ENCODE measurements at regions not wholly inside any gene's neighbourhood (a gene's known extent, or its start where the extent isn't known, plus 50 kb on each side); places are given as distances from the start of the nearest gene placed in this dataset.
"Not testable (repeated sequence)": the region's sequence is repeated elsewhere in the genome, so short reads cannot be mapped to it uniquely, and the experiment has no call there.

DNA sequence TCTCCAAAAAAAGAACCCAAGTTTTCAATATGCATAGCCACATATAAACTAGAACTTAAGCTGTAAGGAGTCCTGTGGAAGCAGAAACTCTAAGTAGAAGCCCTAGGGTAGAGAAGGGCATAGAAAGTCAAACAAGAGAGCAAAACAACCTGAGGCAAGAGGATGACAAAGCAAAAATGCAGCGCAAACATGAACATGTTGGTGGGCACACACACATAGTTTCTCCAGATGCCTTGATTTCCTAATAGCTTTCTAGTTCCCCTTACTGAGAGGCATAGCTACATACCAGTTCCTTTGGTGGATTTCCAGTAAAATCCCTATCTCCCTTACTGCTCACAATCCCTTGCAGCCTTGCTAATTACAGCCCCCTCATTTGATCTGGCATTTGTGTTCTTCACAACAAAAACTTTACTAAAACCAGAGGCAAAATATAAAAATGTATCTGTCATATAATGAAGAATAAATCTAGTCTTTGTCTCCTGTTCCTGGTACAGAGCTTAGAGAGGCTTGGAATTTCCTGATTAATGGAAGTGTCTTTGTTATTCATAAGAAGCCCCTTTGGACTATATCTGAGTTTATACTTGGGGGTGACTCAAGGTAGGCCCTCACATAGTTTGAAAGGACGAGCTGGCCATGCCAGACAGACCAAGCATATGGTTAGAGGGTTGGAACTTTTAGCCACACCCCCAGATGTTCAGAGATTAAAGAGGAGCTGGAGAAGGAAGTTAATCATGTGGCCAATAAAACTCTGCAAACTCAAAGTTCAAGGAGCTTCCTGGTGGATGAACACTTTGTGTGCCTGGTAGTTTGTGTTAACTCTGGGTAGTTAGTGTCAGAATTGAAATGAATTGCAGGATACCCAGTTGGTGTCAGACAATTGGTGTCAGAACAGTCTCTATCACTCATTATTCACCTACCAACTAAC, 52.7 kb upstream of the ZCCHC13 start:
- DNase-seq = no peak

DNA sequence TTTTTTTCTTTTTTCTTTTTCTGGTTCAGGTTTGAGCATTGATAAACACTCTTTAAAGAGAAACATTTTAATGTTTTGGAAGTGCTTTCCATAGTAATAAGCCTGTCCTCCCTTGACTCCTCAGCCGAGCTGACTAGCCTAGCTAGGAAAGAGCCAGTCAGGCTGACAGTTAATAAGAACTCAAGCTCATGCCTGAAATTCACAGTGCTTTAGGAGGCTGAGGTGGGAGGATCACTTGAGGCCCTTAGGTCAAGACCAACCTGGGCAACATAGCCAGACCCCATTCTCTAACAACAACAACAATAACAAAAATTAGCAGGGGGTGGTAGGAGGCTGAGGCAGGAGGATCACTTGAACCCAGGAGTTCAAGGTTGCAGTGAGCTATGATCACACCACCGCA, 53.4 kb upstream of the ZCCHC13 start:
- DNase-seq = no peak

DNA sequence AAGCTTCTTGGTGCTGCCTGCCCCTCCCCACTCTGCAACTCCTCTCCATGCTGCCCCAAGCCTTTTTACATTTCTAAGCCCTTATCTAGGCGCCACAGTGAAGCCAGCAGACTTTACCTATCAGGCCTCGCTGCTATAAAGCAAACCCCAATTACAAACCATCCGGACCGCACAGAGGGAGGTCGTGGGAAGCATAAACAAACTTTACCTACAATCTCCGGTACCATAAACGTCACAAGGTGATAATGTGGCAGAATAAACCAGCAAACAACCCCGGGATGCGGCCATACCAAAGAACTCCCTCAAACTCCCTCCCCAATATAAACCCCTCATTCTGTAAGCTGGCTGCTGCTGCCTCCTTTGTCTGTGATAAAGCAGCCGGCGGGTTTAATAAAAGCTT, 54.0 kb upstream of the ZCCHC13 start:
- no peak for DNase-seq

DNA sequence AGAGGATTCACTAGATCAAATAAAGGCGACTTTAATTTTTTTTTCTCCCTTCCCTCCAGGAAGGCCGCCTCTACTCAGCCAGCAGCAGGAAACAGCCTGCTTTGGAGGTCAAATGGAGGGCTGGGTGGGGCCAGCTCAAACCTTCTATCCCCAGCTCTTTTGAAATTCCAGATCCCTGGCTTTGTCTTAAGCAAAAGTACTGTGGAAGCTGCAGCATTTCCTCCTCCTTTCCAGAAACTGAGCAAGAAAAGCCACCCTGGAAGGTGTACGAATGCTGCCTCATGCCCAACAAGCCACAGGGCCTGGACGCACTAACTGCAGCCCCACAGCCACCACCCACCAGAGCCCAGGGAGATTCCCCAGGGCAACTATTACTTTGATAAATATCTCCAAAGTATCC, 55.1 kb upstream of the ZCCHC13 start:
- DNase-seq = no peak

DNA sequence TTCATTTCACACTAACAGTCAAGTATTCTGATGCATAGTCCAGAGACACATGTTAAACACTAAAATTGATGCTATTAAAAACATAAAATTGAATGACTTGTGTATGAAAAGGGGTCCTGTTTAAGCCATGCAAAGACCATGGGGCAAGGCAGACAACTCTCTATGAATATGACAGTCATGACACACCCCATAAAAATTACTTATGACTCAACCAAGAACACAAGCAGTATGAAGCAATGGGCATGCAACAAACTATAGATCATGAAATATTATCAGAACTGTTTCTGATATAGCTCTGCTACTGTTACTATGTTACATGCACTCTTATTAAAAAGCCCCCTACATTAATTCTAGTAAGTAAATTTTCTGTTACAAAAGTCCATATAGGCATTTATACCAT, 57.5 kb upstream of the ZCCHC13 start:
- no peak for DNase-seq

DNA sequence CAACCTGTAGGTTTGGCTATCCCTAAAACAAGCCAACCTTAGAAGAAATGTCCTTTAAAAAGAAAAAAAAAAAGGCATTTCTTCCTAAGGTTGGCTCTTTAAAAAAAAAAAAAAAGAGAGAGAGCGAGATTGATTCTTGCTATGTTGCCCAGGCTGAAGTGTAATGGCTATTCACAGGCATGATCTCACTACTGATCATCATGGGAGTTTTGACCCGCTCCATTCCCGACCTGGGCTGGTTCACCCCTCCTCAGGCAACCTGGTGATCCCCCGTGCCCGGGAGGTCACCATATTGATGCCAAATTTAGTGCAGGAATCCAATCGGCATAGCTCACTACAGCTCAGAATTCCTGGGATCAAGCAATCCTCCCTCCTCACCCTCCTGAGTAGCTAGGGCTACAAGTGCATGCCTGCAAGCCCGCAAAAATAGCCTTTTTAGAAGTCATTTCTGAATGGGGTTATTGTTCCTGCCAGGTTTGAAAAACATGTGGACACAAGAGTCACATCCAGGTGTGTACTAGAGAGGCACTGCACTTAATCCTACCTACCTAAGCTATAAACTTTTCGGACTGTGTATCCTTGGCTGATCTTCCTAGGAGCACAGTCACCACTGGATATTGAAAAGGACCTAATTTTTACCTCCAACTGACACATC, 61.4 kb upstream of the ZCCHC13 start:
- DNase-seq = no peak

DNA sequence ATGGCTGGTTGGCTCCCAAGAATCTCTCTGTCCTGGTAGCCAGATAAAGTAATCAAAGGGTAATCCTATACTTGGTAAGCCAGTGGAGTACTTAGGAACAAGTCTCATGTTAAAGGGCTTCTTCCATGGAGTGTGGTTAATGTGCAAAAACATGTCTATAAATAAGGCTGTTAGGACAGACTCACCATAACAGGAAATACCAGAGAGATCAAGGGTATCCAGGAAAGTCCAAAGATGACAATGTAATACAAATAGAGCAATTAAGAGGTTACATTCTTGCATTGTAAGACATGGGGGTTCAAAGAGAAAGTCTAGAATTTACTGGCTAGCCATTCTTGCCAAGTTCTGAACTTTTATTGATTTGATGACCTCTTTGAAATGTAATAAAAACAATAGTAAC, 61.9 kb upstream of the ZCCHC13 start:
- no peak for DNase-seq

DNA sequence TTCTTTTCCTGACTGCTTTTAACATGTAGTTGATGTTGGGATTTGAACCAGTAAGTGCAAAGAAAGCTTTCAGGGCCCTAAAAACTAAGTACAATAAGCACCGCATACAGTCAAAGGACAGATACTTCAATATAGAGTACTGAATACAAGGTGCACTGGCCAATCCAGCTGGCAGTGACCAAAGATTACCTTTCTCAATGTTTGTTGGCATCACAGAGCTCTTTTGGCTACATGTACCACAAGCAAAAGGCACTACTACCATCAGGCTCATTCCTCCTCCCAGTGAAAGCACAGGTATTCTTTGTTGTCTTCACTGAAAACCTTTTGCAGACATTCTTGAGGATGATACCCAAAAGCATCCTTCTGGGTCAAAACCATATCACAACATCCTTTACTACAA, 65.2 kb upstream of the ZCCHC13 start:
- no peak for DNase-seq

DNA sequence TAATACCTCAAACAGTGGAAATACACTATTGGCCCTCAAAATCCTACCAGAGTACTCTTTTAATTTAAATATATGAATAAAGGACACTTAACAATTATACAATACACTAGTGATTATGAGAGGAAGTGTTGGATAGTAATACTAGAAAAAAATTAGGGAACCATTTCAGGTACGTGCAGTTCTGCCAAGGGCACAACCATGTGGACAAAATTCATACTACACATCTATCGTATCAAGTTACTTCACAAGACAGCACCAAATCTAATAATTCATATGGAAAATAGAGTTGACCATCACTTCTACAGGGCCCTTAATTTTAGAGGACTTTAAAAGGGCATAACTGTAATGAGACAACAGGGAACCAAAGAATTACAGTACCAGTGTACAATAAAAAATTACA, 69.2 kb upstream of the ZCCHC13 start:
- no peak for DNase-seq

DNA sequence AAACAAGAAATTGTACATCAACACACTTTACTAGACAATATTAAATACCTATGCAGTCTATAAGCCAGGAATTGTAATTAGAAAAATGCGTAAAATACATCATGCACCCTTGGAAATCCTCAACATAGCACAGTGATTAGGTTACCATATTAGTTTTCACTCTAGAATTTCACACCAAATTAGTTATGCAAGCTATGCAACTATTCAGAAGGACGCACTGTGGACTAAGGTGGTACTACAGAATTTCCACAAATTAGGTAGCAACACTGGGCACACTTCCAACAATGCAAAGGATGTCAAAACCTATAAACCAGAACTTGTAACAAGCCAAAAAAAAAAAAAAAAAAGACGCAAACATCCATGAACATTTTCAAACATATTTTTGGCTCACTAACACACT, 71.1 kb upstream of the ZCCHC13 start:
- no peak for DNase-seq

DNA sequence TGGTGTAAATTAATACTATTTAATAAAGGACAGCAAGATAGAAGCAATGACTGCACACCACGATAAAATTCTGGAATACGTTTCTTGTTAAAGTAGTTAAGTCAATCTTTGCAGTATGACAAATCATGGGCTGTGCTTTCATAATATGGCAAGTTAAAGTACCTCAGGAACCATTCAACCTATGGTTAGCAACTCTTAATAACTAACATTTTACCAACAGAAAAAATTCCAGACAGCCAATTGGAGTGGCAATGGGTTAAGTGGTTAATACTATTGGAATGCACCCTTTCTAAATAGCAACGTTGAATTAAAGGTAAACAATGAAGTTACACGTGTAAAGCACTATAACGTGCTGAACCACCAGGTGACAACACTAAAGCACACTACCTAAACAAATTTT, 72.4 kb upstream of the ZCCHC13 start:
- DNase-seq = no peak

DNA sequence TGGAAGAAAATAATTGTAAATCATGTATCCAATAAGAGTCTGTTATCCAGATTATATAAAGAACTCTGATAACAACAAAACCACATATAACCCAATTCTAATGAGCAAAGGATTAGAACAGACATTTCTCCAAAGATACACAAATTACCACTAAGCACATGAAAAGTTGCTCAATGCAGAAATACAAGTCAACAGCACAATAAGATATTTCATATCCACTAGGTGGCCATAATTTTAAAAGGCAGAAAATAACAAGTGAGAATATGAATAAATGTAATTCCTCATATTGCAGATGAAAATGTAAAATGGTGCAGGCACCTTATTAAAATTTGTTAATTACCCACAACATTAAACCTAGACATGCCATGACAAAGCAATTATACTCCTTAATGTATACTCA, 73.9 kb upstream of the ZCCHC13 start:
- DNase-seq = no peak

DNA sequence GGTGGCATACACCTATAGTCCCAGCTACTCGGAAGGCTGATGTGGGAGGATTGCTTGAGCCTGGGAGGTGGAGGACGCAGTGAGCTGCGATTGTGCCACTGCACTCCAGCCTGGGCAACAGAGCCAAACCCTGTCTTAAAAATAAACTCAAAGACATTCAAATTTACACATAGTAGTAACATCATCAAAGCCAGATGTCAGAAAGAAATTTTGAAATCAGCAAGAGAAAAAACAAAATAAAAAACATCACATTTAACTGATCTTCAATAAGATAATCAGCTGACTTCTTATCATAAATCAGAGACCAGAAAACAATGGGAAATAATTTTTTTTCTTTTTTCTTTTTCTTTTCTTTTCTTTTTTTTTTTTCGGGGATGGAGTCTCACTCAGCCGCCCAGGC, 78.9 kb upstream of the ZCCHC13 start:
- no peak for DNase-seq

DNA sequence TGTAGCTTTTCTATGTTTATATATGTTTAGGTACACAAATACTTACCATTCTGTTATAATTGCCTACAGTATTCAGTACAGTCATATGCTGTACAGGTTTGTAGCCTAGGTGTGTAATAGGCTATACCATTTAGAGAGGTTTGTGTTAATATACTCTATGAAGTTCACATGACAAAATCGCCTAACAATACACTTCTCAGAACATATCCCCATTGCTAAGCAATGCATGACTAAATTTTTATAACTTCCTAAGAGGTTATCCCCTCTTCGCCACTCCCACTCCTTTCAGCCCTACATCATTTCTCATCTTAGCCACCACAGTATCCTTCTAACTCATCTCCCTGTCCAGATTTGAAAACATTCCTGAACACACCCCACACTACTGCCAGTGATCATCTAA, 83.7 kb upstream of the ZCCHC13 start:
- DNase-seq = no peak

DNA sequence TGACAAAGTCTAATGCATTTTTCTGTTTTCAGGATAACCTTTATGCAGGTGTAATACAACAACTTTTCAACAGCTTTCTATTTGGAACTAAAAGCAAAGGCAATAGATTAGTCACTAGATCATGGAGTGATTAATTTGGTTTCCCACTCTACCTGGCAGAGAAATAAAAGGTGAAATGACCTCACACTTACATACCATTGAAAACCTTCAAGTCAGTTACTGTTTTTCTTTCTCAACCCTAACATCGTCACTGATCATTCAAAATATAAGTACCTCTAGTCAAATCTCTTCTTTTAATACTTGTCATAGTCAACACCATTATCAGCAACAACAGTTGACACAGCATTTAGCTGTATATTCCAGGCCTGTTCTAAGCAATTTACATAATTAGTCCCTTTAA, 85.1 kb upstream of the ZCCHC13 start:
- peak; percentile 1 for DNase-seq

DNA sequence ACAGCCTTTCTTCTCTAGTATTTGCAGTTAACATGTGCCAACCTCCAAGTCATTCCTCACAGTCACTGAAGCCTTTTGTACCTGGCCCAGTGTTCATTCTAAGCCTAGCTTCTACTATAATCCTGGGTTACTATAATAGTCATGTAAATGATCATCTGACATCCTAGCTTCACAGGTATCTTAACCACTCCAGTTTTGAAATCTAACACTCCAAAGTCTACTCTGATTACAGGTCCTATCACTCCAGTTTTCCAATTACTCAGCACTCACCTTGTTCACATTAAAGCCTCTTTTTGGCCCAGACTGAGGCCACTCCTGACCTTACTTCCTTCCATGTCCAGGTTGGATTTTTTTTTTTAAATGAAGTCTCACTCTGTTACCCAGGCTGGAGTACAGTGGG, 87.6 kb upstream of the ZCCHC13 start:
- no peak for DNase-seq

DNA sequence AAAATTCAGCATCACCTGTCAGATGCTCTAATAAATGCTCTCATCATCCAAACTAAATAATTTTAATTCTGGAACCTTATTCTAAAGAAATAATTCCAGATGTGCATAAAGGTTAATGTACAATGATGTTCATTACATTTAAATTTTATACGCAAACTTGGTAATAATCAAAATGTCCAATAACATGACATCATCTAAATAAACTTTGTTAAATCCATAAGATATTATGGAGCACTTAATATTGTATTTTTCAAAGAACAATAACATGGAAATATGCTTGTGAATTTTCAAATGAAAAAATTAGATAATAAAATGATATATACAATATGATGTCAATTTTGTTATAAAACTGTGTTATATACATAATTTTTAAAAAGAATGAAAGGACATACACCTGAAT, 92.1 kb upstream of the ZCCHC13 start:
- no peak for DNase-seq

DNA sequence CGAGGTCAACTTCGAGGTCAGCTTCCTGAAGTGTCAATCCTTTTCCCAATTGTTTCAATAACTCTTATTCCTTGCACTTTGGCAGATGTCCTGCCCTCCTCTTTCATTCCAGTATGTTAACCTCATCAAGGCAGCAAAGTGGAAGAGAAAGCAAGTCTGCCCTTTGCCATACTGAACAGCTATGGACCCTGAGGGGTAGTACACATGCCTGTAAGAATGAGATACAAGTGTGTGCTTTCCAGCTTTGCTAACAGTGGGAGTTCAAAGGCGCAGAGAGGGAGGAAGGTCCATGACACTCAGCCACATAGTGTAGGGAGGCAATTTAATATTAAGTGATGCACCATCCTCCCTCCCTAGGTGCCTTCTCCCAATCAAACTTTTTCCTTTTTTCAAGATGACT, 96.4 kb upstream of the ZCCHC13 start:
- DNase-seq = no peak

DNA sequence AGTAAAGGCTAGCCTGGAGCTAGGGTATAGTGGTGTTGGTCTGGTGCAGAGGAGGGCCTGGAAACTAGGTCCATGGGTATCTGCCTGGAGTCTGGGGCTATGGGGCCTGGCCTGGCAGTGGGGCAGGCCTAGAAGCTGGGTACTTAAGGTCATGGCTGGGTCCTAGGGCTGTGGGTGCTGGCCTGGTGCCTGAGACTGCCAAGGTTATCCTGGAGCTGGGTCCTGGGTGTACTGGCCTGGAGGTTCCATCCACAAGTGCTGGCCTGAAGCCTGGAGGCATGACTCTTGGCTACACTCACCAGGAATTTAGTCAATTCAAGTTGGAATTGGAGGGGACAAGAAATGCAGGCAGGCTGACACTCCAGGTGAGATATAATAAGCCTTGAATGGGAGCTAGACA, 108.4 kb upstream of the ZCCHC13 start:
- DNase-seq = no peak

DNA sequence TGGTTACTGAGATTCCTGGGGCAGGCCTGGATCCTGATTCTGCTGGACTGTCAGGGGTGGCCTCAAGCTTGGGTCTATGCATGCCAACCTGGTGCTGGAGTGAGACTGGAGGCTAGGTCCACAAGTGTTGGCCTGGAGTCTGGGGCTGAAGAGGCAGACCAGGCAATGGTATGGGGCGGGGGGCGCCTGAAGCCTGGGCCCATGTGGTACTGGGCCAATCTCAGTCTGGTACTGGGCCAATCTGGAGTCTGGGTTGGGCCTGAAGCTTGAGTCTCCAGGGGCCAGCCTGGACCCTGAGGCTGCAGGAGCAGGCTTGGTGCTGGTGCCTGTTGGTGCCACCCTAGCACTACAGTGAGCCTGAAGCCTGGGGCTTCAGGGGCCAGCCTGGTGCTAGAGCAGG, 108.9 kb upstream of the ZCCHC13 start:
- no peak for DNase-seq

DNA sequence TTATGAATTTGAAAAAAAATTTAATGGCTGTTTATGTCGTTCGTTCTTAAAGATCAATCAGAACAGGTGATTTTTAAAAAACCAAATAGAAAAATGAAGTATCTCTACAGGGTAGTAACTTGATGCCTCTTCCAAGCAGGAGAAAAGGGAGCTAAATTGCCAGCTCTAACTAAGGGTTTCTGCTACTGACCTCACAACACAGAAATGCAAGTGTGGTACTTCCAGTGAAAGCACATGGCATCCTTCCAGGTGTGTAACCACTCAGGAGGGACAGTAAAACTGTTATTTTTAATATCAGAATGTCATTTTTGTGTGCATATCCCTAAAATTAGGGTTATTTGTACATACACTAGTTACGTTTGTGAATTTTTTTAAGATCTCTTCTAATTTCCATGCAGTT, 116.8 kb upstream of the ZCCHC13 start:
- DNase-seq = no peak

DNA sequence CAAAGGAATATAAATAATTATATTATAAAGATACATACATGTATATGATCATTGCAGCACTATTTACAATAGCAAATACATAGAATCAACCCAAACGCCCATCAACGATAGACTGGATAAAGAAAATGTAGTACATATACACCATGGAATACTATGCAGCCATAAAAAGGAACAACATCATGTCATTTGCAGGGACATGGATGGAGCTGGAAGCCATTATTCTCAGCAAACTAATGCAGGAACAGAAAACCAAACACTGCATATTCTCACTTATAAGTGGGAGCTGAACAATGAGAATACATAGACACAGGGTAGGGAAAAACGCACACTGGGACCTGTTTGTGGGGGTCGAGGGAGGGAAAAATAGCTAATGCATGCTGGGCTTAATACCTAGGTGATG, 120.9 kb upstream of the ZCCHC13 start:
- DNase-seq = not testable (repeated sequence)

DNA sequence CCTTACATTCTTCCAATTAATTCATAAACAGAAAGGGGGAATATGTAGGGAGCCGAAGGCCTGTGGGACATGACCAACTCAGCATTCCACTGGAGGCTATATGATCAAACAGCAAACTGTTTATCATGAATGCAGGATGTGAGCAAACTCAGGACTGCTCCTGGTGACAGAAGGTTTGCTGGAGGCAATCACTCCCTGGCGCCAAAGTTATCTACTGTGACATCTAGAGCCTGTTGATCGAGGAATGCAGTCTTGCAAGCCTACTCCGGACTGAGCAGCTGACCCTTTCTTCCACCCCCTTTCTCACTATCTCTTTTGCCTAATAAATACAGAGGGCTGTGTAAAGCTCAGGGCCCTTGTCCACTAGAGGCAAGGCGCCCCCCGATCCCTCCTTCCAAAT, 122.0 kb upstream of the ZCCHC13 start:
- DNase-seq = not testable (repeated sequence)

DNA sequence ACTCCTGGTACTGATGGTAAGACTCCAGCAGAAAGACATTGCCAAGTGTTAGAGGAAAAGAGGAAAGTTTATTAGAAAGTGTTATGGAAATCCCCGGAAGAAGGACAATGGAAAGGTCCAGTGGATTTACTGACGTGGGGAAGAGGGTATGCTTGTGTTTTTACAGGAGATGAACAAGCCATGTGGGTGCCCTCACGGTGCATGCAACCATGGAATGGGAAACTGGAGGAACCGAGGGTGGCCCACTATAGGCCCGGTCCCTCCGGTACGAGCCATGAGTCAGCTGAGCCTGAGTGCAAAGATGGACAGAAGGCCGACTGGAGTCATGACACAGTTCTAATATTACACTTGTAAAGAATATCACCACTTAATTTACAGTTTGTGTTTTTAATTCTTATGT, 123.3 kb upstream of the ZCCHC13 start:
- DNase-seq = no peak

DNA sequence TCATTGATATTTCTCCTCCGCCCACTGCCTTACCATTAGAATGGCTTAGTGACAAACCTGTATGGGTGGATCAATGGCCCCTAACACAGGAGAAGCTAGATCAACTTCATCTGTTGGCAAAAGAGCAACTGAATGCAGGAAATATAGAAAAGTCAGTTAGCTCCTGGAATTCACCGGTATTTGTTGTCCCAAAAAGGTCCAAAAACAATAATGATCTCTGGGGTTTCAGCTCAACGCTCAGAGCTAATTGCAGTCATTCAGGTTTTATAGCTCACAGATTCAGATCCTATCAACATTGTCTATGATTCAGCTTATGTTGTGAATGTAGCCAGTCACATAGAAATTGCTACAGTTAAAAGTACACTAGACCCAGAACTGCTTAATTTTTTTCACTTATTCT, 124.0 kb upstream of the ZCCHC13 start:
- no peak for DNase-seq
